HG03520 (cell line): ENCODE measurements at regions not wholly inside any gene's neighbourhood (a gene's known extent, or its start where the extent isn't known, plus 50 kb on each side); places are given as distances from the start of the nearest gene placed in this dataset.

Source experiments
- ATAC-seq: cut with Tn5 transposase; IDR thresholded peaks from one replicate; pipeline ENCODE4 v1.9.1; 2021; ENCODE audit warnings: mild to moderate bottlenecking, moderate library complexity; ENCODE audit not compliant: unreplicated experiment

- no peak for ATAC-seq
Measured at GRCh38 chr14:101482066-101482465, 79.2 kb upstream of the DIO3 start.

- ATAC-seq = no peak
Measured at GRCh38 chr14:101483829-101484228, 77.5 kb upstream of the DIO3 start.

- no peak for ATAC-seq
Measured at GRCh38 chr14:101489092-101489760, 72.1 kb upstream of the DIO3 start.

DNA sequence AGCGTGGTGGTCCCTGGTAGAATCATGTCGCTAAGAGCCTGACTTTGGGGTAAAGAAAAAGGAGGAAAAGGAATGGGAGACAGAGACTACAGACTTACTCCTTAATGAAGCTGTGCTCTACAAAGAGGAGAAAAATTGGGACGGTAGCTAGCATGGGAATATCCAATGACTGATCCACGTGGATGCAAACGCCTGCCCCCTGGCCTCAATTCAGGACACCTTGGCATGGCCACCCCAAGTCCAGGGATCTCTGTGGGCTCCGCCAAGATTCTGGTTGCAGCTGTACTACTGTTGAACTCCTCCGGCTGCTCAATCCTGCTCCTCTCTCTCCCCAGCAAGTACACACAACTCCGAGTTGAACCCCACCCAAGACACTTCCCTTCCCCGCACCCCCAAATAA, 70.5 kb upstream of the DIO3 start:
- ATAC-seq = no peak

GRCh38 chr14:101491841-101492240, 69.5 kb upstream of the DIO3 start:
- ATAC-seq = no peak

- ATAC-seq = no peak
Measured at GRCh38 chr14:101492716-101493115, 68.6 kb upstream of the DIO3 start.

DNA sequence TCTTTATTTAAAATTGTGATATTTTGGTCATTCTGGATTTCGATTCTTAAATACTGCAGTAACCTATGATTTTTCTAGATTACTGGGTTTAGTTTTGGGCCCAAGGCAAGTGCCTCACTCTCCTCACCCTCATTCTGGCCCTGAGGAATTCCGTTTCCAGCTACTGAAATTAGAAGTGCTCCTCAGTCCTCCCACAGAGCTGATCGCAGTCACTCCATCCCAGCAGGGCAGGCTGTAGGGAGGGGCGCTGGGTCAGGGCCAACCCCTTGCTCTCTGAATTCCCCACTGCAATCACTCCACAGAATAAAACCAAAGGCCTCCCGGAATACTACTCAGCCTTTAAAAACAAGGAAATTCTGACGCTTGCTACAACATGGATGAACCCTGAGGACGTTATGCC, 66.5 kb upstream of the DIO3 start:
- ATAC-seq = no peak

- ATAC-seq = no peak
Measured at GRCh38 chr14:101495284-101495683, 66.0 kb upstream of the DIO3 start.

GRCh38 chr14:101495827-101496775, 65.2 kb upstream of the DIO3 start:
- no peak for ATAC-seq

GRCh38 chr14:101496776-101497683, 64.3 kb upstream of the DIO3 start:
- no peak for ATAC-seq

- ATAC-seq = no peak
Measured at GRCh38 chr14:101497684-101498525, 63.4 kb upstream of the DIO3 start.

GRCh38 chr14:101498526-101498860, 62.8 kb upstream of the DIO3 start:
- no peak for ATAC-seq

GRCh38 chr14:101499080-101499479, 62.2 kb upstream of the DIO3 start:
- ATAC-seq = no peak

- ATAC-seq = no peak
Measured at GRCh38 chr14:101499513-101499912, 61.8 kb upstream of the DIO3 start.

DNA sequence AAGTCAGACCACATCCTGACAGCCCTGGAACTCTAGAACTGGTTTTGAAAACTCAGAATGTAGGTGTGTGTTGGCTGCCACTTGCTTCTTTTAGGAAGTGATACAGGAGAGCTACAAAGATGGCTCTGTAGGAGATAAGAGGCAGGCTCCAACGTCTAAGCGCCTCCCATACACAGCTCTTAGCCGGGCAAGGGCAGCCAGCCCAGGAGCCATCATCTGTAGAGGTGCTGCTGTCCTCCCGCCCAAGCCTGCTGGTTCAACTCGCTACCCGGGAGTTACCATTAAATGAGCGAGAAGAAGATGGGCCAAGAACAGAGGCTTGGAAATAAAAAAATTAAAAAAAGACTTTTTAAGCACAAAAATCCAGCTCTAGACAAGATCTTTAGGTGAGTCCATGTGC, 61.2 kb upstream of the DIO3 start:
- no peak for ATAC-seq

GRCh38 chr14:101500681-101501080, 60.6 kb upstream of the DIO3 start:
- ATAC-seq = no peak

- no peak for ATAC-seq
Measured at GRCh38 chr14:101501341-101501740, 60.0 kb upstream of the DIO3 start.

- ATAC-seq = no peak
Measured at GRCh38 chr14:101501858-101502615, 59.3 kb upstream of the DIO3 start.

DNA sequence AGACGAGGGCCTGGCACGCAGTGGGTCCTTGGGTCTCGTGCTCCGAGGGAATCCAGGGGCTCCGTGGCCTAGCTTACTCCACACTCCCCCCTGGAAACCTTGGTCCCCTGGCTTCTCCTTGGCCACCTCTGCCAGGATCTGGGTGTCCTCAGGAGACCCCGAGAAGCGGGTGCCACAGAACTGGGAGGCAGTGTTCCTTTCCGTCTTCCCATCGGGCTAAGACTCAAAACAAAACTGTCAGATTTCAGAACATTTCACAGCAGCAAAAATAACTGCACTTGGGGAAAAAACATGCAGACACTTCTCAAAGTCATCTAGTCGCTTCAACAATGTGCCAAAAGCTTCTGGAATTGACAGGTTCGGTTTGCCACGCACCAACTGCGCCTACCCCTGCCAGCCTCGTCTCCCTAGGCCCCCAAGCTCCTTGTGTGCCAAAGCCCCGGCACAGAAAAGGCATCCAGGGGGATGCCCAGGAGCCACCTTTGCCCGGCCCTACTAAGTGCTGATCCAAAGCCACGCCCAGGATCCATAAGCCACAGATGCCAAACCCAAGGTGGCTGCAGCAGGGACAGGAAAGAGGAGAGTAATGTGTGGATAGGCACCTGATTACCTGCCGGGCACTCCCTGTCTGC, 58.4 kb upstream of the DIO3 start:
- no peak for ATAC-seq
